GM10248 (cell line): ENCODE measurements at regions not wholly inside any gene's neighbourhood (a gene's known extent, or its start where the extent isn't known, plus 50 kb on each side); places are given as distances from the start of the nearest gene placed in this dataset.

Source experiments
- CTCF ChIA-PET: fragments of 300-600 bp; sonication (Branson Sonifier 250); formaldehyde crosslinking; extraction: SDS; loops from one replicate; lab custom pipeline; 2021; ENCODE audit warnings: antibody characterized with exemption; lab: Yijun Ruan, JAX
- POLR2A ChIA-PET: fragments of 350-650 bp; sonication (Branson Sonifier 250); formaldehyde crosslinking; extraction: SDS; loops from one replicate; lab custom pipeline; 2020; ENCODE audit warnings: antibody characterized with exemption; lab: Yijun Ruan, JAX
- DNase-seq: peaks from one replicate; pipeline ENCODE4 v3.0.0; 2012; ENCODE audit errors: extremely low spot score
- TF ChIP-seq, protein P1 (sequence below): IDR thresholded peaks from 2 replicates; pipeline ENCODE4 v1.5.1; 2012; ENCODE audit warnings: mild to moderate bottlenecking, low read depth; ENCODE audit errors: extremely low read depth, missing control alignments, control extremely low read depth

DNA sequence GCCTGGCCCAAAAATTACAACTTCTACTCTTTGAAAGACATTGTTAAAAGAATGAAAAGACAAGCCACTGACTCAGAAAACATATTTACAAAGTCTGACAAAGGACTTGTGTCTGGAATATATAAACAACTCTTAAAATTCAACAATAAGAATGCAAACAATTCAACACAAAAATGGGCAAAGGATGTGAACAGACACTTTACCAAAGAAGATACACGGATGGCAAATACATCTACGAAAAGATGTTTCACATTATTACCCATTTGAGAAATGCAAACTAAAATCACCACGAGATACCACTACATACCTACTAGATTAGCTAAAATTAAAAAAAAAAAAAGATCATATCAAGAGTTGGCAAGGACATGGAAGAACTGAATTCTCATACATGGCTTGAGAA, 80.8 kb upstream of the METRNL start:
- no peak for DNase-seq
- TF ChIP-seq, protein P1, sequence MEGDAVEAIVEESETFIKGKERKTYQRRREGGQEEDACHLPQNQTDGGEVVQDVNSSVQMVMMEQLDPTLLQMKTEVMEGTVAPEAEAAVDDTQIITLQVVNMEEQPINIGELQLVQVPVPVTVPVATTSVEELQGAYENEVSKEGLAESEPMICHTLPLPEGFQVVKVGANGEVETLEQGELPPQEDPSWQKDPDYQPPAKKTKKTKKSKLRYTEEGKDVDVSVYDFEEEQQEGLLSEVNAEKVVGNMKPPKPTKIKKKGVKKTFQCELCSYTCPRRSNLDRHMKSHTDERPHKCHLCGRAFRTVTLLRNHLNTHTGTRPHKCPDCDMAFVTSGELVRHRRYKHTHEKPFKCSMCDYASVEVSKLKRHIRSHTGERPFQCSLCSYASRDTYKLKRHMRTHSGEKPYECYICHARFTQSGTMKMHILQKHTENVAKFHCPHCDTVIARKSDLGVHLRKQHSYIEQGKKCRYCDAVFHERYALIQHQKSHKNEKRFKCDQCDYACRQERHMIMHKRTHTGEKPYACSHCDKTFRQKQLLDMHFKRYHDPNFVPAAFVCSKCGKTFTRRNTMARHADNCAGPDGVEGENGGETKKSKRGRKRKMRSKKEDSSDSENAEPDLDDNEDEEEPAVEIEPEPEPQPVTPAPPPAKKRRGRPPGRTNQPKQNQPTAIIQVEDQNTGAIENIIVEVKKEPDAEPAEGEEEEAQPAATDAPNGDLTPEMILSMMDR = no peak
- POLR2A ChIA-PET = no interaction called here
- CTCF ChIA-PET = no interaction called here

DNA sequence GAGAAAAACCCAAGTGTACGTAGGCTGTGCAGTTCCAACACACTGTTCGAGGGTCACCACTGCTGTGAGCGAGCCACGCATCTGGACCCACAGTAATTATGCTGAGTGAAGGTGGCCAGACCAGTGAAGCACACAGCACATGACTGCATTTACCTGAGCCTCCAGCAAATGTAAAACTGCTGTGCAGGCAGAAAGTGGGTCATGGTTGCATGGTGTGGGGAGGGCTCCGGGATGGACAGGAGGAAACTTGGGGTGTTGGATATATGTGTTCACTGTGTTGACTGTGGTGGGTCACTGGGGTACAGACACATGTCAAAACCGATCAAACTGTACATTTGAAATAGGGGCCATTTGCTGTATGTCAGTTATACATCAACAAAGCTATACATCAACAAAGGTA, 78.7 kb upstream of the METRNL start:
- TF ChIP-seq, protein P1 = no peak
- no peak for DNase-seq
- ChIA-PET CTCF (no interaction called here), POLR2A (no interaction called here)

DNA sequence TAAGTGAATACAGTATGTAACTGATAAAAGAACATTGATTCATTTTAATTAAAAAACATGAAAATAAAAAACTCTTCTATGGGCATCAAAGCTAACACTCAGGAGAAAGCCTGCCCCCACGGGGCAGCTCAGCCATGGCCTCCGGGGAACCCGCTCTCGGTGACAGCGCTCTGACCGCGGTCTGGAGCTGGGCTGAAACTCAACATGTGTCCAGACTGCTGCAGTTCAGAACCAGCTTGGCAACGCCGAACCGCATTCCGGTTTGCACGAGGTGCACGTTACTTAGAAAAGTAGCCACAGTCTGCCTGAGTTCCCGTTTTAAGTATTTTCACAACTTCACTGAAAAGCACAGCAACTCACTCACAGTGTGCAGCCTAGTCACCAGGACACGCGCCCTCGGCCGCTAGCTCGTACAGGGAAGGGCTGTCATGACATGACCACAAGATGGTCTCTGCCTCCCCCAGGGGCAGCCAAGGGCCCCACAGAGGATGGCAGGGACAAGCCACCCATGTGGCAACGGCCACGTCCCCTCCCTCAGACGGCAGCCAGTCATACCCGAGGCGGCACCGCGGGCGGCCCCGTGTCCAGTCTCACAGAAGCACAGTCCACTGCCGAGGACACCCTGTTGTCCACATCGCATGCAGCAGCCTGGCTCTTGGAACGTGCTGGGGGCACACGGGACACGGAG, 77.1 kb upstream of the METRNL start:
- DNase-seq = no peak
- TF ChIP-seq, protein P1 = no peak
- ChIA-PET POLR2A (no interaction called here), CTCF (no interaction called here)

DNA sequence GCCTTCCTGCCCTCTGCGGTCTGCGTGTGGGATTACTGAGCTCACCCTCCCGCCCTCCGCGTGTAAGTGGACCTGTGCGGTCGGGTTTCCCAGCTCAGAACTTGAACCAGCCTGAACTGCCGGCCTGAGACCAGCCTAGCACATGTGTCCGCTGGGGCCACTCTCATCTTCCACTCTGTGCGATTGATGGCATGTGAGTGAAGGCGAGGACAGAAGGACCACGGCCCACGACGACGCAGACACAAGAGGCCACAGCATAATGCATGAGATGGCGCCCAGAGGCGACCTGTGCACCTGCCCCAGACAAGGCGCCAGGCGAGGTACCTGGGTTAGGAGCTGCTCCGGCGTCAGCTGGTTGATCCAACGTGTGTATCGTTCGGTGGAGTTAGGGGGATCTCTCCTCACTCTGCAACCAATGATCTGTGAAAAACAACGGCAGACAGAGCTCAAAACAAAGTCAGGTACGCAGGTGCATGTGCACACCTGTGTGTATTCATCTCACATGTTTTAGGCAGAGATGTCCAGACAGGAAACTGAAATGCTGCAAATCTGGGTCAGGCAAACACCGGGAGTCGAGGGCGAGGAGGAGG, 74.5 kb upstream of the METRNL start:
- CTCF ChIA-PET = interaction anchor here (1.0 kb wide), 1 partner anchor 16 kb away, joined by 3 read pairs; no protein-coding TSS in a partner anchor
- TF ChIP-seq, protein P1 = no peak
- no peak for DNase-seq
- POLR2A ChIA-PET = no interaction called here

DNA sequence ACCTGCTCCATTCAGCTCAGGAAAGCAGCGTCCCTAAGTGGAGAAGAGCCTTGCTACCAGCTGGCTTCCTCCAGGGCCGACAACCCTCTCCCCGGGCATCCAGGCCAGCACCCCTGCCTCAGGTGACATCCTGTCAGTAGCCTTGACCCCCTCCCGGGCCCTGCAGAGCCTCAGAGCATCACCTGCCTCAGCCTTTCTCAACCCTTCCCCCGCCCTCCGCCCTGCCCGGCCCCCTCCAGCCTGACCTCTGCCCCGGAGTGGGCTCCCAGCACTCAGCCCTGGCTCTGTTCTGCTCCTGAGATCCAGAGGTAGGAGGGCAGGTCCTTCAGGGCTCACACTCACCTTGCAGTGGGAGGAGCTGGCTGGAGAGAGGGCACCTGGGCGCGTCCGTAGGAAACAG, 73.8 kb upstream of the METRNL start:
- no peak for DNase-seq
- TF ChIP-seq, protein P1 = no peak
- POLR2A ChIA-PET = no interaction called here
- CTCF ChIA-PET = no interaction called here

DNA sequence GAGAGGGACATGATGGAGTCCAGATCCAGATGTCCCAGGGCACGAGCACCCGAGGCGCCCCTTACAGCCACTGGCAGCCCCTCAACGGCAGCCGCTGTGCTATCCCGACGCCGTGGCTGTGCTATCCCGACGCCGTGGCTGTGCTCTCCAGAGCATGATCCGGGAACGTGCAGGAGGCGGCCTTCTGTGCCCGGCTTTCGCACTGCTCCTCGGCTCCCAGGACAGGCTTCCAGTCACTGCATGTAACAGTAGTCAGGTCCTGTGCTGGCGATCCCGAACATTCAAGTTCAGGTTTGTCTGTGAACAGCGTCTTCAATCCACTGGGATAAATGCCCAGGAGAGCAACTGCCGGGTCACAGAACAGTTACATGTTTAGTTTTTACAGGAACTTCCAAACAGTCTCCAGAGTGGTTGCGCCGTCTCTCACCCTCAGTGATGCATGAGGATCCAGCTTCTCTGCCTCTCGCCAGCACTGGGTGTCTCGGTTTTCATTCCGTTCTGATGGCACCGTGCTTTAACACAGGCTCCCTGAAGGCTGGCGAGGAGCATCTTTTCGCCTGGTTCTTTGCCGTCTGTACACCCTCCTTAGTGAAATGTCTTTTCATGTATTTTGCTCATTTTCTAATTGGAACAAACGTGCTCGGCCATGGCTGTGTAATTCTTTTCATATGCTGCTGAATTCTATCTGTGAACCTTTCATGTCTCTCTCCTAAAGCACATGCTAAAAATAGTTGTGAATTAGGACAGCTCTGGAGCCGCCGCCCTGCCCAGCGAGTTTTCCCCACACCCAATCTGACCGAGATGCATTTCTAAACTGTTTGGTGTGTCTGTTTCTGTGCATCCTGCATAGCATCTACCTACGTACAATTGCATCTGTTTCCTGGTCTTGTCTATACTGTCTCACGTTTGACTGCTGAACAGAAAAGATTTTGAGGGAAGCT, 72.6 kb upstream of the METRNL start:
- CTCF ChIA-PET = no interaction called here
- TF ChIP-seq, protein P1 = no peak
- POLR2A ChIA-PET = no interaction called here
- DNase-seq = no peak
